ENCODE measurements at regions not wholly inside any gene's neighbourhood (a gene's known extent, or its start where the extent isn't known, plus 50 kb on each side); places are given as distances from the start of the nearest gene placed in this dataset.
"Not testable (repeated sequence)": the region's sequence is repeated elsewhere in the genome, so short reads cannot be mapped to it uniquely, and the experiment has no call there.

DNA sequence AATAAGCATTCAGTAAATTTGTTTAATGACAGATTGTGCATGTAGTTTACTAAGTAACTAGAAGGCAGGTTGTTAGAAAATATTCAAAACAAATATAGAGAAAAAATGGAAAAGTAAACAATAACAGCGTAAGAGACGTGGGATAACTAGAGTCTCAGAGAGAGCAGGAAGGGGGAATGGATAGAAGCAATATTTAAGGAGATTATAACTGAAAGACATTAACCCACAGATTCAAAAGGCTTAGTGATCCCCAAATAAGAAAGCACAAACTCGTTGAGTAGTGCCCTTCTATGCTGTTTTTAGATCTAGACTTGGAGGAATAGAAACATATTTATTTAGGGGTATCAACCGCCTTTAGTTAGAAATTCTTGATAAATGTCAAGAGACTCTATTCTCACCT, 169.7 kb upstream of the RGS6 start:
- Histone ChIP-seq H3K9me3 (peaks cover 0 to 5% (median 0%) of the 10 kb centered on the region in 4 donors), H3K36me3 (no peaks in the 10 kb centered on the region), H3K27me3 (no peaks in the 10 kb centered on the region), H3K27ac (no peak overlapping the region), H3K4me1 (no peaks in the 10 kb centered on the region), H3K4me3 (no peak overlapping the region)
- 86 to 93% methylated on average over 4 of the region's 4 CpGs for WGBS, 2 donors
- TF ChIP-seq POLR2A (IDR thresholded peaks at IDR 0.05) (no peak), POLR2AphosphoS5 (IDR thresholded peaks at IDR 0.05) (no peak), EP300 (IDR thresholded peaks at IDR 0.05) (no peak), CTCF (IDR thresholded peaks at IDR 0.05) (no peak)
- no peak for ATAC-seq (ENCODE audit: low FRiP score in 2 of 2)
- DNase-seq: no peak

DNA sequence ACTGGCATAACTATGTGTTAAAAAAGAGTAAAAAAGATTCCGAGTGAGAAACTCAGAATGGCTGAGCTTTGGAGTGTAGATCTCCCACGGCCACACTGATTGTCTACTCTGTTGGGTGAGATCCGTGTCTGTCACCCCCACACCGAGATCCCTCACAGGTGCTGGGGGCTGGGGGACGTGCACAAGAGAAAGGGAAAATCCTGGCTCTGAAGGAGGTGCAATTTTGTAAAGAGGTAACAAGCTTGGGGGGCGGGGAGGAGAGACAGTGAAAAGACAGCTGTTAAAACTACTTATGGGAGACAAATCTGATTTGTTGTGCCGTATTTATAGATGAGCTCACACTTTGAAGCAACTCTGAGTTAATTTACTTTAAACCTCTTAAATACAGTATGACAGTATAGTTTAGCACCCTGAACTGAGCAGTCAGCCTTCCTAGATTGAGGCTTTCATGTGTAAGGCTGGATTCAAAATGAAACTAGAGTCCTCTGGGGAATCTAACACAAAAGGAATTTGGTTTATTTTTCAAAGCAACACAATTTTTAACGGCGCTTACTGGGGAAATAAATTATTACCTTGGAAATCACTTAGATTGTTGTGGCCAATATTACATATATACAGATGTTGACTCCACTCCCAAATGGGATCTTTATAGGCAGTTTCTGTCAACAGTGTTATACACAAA, 167.4 kb upstream of the RGS6 start:
- ATAC-seq (ENCODE audit: low FRiP score in 2 of 2): no peak
- H3K4me1 ChIP-seq: no peaks in the 10 kb centered on the region
- H3K9me3 ChIP-seq: peaks cover 0 to 5% (median 0%) of the 10 kb centered on the region in 4 donors
- 52 to 61% methylated on average over 9 of the region's 9 CpGs for WGBS, 2 donors
- no peak for TF ChIP-seq EP300 (IDR thresholded peaks at IDR 0.05)
- no peak for TF ChIP-seq POLR2A (IDR thresholded peaks at IDR 0.05)
- TF ChIP-seq CTCF (IDR thresholded peaks at IDR 0.05): no peak
- no peak for TF ChIP-seq POLR2AphosphoS5 (IDR thresholded peaks at IDR 0.05)
- H3K27me3 ChIP-seq: no peaks in the 10 kb centered on the region
- no peak overlapping the region for H3K4me3 ChIP-seq
- no peak overlapping the region for H3K27ac ChIP-seq
- H3K36me3 ChIP-seq: no peaks in the 10 kb centered on the region
- DNase-seq: no peak

DNA sequence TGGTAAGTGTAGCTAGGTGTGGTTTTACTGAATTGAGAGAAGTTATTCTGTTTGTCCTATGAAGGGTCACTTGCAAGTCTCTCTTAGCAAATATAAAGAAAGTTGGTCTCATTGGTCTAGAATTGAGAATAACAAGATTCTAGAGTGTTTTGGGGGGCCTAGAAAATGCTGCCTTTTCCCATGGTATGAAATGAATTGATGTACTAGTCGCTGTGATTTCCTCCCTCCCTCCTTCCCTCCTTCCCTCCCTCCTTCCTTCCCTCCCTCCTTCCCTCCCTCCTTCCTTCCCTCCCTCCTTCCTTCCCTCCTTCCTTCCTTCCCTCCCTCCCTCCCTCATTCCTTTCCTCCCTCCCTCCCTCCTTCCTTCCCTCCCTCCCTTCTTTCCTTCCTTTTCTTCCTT, 166.7 kb upstream of the RGS6 start:
- Histone ChIP-seq H3K27ac (no peak overlapping the region), H3K27me3 (no peaks in the 10 kb centered on the region), H3K4me3 (no peak overlapping the region), H3K9me3 (peaks cover 0 to 5% (median 0%) of the 10 kb centered on the region in 4 donors), H3K4me1 (no peaks in the 10 kb centered on the region), H3K36me3 (no peaks in the 10 kb centered on the region)
- ATAC-seq (ENCODE audit: low FRiP score in 2 of 2) (no peak), DNase-seq (no peak)
- 72 to 88% methylated on average over 1 of the region's 1 CpG for WGBS, 2 donors
- no peak for TF ChIP-seq POLR2AphosphoS5 (IDR thresholded peaks at IDR 0.05)
- no peak for TF ChIP-seq POLR2A (IDR thresholded peaks at IDR 0.05)
- TF ChIP-seq CTCF (IDR thresholded peaks at IDR 0.05): no peak

- H3K27me3 ChIP-seq: no peaks in the 10 kb centered on the region
- 93 to 98% methylated on average over 3 of the region's 3 CpGs for WGBS, 2 donors
- DNase-seq (no peak), ATAC-seq (ENCODE audit: low FRiP score in 2 of 2) (no peak)
- H3K36me3 ChIP-seq: no peaks in the 10 kb centered on the region
- no peak for TF ChIP-seq CTCF (IDR thresholded peaks at IDR 0.05)
- no peak for TF ChIP-seq EP300 (IDR thresholded peaks at IDR 0.05)
- TF ChIP-seq POLR2A (IDR thresholded peaks at IDR 0.05): no peak
- TF ChIP-seq POLR2AphosphoS5 (IDR thresholded peaks at IDR 0.05): no peak
- no peaks in the 10 kb centered on the region for H3K4me1 ChIP-seq
- H3K27ac ChIP-seq: no peak overlapping the region
- peaks cover 0 to 8% (median 3%) of the 10 kb centered on the region in 4 donors for H3K9me3 ChIP-seq
- no peak overlapping the region for H3K4me3 ChIP-seq
Observed at GRCh38 chr14:71770431-71770830, 161.8 kb upstream of the RGS6 start.

DNA sequence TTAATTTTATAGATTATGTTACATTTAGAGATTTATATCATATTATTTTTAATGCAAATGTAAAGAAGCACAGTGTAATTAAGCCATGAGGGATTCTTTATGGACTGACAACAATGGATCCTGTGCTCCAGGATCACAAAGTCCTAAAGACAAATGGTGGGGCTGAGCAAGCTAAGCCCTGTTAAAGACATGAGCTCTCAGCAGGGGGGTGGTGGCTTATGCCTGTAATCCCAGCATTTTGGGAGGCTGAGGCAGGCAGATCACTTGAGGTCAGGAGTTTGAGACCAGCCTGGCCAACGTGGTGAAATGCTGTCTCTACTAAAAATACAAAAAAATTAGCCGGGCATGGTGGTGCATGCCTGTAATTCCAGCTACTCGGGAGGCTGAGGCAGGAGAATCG, 160.8 kb upstream of the RGS6 start:
- ATAC-seq (ENCODE audit: low FRiP score in 2 of 2); H3K4me3 ChIP-seq; H3K27me3 ChIP-seq; H3K9me3 ChIP-seq; H3K4me1 ChIP-seq; H3K27ac ChIP-seq; H3K36me3 ChIP-seq; DNase-seq: not testable (repeated sequence)
- 82 to 91% methylated on average over 4 of the region's 4 CpGs for WGBS, 2 donors

- H3K4me3 ChIP-seq; ATAC-seq (ENCODE audit: low FRiP score in 2 of 2); H3K9me3 ChIP-seq; H3K4me1 ChIP-seq; H3K27ac ChIP-seq; H3K36me3 ChIP-seq; H3K27me3 ChIP-seq: not testable (repeated sequence)
- DNase-seq: peak in 1 of 2 donors; percentile 57
- 94 to 95% methylated on average over 16 to 17 of the region's 17 CpGs for WGBS, 2 donors
Observed at GRCh38 chr14:71771996-71772395, 160.2 kb upstream of the RGS6 start.
